ENCODE measurements at regions not wholly inside any gene's neighbourhood (a gene's known extent, or its start where the extent isn't known, plus 50 kb on each side); places are given as distances from the start of the nearest gene placed in this dataset.
"Not testable (repeated sequence)": the region's sequence is repeated elsewhere in the genome, so short reads cannot be mapped to it uniquely, and the experiment has no call there.

DNA sequence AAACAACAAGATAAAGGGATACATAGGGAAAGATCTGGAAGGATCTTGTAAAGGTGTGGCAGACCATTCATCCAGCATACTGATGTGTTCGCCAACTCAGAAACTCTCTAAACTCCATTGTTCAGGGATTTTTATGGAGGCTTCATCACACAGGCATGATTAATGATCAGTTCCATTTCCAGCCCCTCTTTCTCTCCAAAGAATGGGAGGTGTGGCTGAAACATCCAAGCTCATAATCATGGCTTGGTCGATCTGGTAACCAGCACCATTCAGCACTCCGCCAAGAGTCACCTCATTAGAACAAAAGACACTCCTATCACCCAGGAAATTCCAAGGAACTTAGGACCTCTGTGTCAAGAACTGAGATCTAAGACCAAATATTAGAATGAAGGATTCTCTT, 180.6 kb upstream of the RNPC3 start:
- no peak for DNase-seq

DNA sequence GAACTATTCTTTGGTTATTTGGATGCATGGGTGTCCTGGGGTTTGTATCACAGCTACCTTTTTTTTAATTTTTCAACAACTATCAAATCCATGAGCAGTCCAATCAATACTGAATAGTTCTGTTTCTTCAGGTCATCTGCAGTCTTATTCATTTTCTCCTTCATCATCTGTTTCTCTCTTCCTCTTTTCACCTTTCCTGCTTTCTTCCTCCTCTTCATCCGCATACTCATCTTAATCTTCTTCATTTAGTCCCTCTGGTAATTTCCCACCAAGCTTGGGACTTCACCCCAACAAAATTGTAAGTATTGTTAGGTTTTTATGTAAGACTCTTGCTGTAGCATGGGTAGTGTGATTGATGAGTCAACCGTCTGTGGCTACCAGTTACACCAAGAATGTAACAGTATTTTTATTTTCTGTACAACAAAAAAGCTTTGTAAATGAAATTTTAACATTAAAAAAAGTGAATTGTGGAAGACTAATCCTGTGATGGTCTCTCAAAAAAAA, 184.1 kb upstream of the RNPC3 start:
- DNase-seq: no peak

DNA sequence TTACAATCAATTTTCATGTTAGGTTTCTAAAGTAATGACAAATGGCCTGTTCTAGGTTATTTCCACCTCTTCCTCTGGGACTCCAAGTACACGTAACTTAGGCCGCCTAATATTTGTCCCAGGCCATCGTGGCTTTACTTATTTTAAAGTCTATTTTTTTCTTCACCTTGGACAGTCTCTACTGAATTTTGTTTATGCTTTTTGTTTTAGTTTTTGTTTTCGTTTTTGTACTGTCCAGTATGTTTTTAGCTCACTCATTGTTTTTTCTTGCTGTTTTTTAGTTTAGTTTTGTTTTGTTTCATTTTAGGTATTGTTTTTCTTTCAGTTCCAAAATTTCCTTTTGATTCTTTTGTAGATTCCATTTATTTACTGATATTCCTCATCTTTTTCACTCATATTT, 187.7 kb upstream of the RNPC3 start:
- no peak for DNase-seq

DNA sequence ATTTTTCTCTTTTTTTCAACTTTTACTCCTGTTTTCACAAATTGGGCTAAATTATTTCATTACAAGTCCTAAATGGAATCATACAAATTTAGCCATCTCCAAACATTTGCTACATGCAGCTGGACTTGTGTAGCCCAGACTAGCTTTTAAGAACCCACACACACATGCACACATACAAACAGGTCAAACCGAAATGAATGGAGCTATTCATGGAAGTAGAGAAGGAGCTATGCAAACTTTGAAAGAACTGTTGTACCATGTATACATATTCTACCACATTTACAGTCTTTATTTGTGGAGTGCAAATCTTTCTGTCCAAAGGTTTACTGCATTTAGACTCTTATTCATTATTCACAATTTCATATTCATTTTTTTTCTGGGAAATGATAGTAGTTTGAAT, 189.1 kb upstream of the RNPC3 start:
- no peak for DNase-seq

DNA sequence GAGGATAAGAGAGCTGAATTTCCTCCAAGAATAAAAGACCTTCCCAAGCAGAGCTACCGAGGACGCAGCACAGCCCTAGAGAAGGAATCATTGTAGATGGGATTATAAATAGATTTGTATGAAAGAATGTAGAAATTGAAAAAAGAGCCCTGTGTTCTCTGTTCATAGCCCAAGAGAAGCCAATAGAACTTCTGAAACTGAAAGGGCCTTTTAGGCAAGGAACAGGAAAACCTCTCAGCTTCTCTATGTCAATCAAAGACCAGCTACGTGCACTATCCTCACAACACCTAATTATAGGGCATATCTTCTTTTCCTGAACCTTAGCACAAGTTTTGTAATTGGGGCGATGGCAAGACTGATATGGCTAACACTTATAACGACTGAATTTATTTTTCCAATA, 192.4 kb upstream of the RNPC3 start:
- no peak for DNase-seq

DNA sequence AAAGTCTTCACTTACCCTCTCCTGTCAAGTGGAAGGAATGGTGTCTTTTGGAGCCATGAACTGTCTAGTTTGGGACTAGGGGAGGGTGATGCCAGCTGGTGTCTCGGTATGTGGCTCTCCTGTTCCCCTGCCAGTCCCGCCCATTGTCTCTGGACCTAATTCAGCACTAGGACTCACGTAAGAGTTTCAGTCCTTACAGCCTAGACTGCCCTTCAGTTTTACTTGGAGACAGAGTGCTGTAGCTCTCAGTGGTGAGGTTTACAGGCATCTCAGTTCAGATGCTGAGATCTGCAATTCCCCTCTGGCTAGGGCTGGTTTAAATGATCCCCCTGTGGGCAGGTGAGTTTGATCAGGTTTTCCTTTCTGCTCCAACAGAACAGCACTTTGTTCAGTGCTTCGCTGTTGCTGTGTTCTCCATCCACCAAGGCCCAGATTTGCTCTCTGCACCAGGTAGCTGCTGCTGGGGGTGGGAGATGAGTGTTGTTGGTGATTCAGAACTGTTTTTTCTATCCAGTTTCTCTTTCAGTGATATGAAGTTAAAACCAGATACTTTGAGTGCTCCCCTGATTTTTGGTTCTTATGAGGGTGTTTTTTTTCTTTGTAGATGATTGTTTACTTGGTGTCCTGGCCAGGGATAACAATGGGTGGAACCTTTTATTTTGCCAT, 198.3 kb upstream of the RNPC3 start:
- DNase-seq: no peak

DNA sequence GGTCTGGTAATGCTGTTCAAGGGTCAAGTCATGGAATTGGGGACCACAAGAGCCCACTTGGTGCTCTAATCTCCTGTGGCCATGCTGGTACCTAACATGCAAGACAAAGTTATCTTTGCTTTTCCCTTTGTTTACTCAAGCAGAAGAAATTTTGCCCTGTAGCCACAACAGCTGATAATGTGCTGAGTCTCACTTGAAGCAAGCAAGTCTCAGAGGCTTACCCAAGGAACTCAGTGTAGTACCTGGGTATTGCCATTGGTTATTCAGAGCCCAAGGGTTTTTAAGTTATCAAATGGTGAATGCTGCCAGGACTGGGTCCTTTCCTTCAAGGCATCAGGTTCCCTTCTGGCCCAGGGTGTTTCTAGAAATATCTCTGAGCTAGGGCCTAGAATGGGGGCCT, 198.9 kb upstream of the RNPC3 start:
- DNase-seq: no peak

DNA sequence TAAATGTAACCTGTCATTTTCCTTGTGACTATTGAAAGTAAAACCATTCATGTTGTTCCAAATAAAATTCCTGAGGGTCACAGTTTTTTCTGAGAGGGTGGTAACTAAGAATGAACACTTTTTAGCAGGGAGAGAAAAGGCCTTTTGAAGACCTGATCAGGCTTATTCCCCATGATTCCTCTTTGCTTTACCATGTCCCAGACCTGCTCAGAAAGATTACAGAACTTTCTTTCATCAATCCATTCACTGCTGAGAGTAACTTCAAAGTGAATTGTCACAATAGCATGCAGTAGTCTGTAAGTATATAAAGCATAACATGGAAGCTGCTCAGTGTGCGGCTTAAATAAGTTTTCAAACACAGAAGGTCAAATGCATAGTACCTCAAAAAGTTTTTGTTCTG, 201.5 kb upstream of the COL11A1 start:
- no peak for DNase-seq

DNA sequence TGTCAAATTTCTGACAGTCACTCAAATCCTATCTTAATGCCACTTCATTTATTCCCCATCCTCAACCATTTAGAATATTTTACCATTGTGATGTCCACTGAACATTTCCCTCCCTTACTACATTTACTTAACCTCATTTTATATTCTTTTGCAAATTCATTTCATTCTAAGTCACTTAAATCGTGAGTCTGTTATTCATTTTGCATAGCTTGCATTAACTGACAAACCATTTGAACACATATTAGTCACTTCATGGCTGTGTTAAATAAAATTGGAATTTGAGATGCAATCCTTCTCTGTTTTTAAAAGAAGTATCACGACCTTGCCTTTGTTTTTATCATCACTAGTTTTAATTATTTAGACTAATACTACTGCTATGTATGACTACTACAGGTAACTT, 199.4 kb upstream of the COL11A1 start:
- no peak for DNase-seq

DNA sequence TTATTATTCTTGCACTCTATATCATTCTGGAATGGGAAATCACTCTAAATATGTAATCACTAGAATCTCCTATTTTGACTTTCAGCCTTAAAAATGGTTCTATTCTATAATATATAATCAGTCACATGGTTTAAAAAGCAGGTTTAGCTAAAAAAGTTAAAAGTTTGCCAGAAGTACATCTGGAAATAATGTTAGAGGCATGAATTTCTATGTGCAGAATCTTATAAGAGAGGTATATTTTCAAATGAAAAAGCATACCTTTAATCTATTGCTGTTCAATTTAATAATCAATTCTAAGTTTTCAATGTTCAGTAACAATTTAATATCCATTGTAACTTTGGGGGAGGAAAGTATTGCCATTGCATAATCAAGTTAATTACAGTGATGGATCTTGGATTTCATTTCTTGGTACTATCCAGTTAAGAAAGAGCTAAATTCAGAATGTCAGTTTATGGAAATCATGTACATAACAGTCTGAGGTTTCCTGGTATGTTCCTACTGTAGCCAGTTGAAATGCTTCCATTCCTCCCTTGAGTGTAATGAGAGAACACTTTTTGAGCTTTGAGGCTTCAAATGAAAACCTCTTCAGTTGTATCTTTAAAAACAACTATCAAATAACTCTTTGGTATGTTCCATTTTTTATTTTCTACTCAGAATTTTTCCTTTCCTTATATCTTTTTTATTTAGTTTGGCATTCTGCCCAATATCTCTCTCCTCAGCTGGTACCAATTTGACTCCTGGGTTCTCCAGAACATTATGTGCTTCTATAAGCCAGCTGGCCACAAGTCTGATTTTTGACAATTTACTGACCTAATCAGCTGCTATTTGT, 175.7 kb upstream of the COL11A1 start:
- no peak for DNase-seq

DNA sequence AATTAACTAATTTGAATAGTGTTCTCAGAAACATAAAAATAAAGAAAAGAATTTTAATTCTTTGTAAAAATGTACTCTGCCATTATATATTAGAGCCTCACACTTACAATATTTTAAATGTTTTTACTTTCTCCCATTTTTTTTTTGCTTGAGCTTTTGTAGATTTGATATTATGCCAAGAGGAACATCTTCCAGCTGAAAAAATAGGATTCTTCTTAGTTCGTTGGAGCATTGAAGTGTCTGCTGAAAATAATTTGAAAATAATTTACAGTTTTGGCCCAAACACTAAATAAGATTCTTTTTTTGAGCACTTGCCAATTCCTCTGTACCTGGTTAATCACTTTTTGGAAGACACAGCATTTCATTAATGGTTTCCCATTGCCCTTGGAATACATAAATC, 175.0 kb upstream of the COL11A1 start:
- DNase-seq: no peak

DNA sequence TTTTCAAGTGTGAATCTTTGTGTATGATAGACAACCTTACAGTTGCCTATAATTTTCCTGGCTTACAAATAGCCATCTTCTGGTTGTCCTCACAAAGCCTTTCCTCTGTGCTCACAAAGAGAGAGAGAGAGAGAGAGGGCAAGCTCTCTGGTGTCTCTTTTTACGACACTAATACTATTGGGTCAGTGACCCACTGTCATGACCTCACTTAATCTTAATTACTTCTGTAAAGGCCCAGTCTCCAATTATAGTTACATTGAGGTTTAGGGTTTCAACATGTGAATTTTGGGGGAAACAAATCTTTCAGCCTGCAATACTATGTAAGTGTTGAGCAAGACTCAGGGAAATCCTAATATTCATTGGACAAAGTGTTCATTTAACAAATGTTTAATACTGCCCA, 167.4 kb upstream of the COL11A1 start:
- DNase-seq: no peak

DNA sequence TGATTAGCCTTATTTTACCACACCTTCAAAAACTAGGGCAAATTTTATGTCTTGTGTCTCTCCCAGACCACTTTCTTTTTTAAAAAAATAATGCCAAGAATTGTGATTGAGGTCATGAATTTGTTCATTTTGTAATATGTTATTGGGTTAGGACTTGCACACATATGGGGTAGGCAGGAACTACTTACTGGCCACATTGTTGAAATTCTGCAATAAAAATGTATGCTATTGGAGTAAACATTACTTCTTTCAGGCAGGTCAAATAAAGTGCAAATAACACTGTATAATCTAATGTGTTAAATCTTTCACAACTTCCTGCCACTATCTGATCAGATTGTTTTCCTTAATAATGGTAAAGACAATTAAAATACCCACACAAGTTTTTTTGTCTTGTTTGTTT, 166.6 kb upstream of the COL11A1 start:
- no peak for DNase-seq

DNA sequence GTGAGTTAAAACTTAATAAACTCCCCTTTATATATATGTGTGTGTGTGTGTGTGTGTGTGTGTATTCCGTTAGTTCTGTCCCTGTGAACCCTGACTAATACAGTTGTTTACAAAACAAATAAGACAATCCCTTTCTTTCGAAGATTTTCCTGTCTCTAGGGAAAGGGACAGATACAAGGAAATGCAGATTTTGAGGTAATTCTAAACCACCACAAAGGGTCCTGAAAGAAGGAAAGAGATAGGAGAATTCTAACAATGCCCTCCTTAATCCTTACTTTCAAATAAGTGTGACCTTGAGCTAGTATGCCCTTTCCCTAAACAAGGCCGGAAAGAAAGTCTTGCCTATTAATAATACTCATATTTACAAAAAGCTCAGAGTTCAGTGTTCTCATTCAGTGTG, 164.8 kb upstream of the COL11A1 start:
- DNase-seq: no peak

DNA sequence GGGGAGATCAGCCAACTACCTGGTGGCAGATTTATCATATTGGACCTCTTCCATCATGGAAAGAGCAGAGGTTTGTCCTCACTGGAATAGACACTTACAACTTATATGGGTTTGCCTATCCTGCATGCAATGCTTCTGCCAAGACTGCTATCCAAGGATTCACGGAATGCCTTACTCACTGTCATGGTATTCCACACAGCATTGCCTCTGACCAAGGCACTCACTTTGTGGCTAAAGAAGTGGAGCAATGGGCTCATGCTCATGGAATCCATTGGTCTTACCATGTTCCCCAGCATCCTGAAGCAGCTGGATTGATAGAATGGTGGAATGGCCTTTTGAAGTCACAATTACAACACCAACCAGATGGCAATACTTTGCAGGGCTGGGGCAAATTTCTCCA, 163.1 kb upstream of the COL11A1 start:
- not testable (repeated sequence) for DNase-seq

DNA sequence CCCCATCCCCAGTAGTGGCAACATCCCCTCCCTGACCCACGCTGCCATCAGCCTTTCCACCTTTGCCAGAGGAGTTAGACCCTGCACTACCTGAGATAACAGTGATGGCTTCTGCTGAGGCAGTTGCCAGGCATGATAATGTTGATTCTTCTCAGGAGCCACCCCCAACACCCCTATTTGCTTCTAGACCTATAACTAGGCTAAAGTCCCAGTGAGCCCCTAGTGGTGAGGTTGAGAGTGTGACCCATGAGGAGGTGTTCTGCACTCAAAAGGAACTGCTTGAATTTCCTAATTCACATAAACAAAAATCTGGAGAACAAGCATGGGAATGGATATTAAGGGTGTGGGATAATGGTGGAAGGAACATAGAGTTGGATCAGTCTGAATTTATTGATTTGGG, 159.6 kb upstream of the COL11A1 start:
- no peak for DNase-seq

DNA sequence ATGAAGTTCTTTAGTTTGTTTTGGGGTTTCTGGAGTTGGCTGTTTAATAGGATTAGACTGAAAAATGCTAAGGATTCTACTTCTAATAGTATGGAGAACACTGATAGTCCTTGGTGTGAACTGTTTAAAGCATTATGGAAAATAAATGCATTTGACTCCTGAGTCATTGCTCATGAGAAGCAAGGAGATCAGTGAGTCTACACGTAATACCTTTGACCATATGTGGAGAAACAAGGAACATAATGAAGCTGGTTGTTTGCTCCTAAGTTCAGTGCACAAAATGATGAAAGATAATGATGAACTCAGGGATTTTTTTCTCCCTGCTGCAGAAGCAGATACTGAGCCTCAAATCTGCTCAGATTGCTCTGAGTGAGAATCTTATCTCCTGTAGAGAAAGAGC, 158.9 kb upstream of the COL11A1 start:
- no peak for DNase-seq

DNA sequence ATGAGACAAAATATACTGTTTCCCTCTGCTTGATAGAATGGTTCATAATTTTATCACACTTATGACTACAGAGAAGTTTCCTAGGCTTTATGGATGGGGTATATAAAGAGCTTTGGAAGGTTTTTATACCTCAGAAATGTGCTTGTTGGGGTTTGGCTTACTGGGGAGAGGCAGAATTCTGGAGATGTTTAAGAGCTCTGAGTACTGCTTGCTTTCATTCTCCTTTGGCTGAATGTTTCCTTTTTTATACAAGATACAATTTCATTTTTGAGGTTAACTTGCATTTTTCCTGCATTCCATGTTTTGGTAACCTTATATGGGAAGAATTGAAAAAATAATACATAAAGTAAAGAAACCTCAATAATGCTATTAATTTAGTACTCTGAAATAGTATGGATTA, 157.7 kb upstream of the COL11A1 start:
- DNase-seq: no peak

DNA sequence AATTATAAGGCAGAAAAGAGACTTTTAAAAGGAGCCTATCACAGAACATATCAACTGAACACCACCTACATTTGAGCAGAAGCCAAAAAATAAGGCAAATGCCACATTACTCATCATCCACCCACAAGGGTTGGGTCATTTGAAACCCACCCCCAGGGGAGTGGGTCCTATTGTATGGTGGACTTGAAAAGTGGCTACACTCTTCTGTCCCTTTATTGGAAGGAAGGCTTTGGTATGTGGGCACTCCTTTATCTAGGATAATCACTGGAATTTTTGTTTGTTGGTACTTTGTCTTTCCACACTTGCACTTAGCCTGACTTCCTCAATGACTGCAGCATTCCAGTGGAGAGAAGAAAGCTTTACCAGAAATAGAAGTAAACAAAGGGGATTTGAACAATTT, 157.2 kb upstream of the COL11A1 start:
- no peak for DNase-seq

DNA sequence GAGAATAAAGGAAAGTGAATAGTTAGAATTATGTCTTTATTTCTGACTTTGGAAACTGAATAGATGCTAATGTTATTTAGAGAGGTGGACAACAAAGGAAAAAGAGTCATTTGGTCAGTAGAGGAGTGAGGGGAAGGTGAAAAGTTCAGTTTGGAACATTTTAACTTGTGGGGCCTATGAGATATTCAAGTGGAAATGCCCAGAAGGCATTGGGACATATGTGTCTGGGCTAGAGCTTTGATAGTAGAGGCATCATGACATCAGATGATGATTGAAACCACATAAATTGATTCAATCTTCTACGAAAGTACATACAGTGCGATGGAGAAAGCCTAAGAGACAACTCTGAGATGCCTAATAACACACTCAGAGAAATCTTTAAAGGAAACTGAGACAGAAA, 151.7 kb upstream of the COL11A1 start:
- no peak for DNase-seq

DNA sequence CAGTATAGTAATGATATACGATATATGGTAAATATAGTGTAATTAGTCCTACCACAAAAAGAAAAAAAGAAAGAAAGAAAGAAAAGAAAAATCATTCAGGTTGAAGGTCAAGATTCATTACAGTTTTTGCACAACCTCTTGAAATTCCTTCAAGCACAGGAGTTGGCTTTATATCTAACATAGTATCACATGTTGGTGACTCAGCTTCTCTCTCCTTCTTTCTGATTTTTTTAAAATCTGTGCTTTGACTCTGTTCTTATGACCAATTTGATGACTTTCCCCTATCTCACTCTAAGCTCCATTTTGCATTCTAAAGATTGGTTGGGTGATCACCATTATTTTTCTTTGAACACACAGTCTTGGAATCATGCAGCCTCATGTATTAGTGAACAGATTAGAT, 148.2 kb upstream of the COL11A1 start:
- no peak for DNase-seq

DNA sequence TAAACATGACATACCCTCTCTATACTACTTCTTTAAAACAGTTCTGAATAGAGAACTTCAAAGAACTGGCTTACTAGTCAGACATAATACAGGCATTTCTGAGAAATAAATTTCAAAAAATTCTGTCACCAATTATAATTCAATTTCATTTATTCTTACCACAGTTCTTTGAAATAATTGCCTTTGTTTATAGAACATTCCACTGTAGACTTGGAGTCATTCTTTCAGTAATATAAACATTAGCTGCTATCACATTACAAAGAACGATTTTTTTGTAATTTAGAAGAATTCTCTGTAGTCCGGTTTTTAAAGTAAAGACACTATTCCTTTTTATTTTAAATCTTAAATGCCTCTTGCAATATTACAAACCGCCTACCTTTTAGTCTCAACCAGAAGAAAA, 146.4 kb upstream of the COL11A1 start:
- DNase-seq: no peak

DNA sequence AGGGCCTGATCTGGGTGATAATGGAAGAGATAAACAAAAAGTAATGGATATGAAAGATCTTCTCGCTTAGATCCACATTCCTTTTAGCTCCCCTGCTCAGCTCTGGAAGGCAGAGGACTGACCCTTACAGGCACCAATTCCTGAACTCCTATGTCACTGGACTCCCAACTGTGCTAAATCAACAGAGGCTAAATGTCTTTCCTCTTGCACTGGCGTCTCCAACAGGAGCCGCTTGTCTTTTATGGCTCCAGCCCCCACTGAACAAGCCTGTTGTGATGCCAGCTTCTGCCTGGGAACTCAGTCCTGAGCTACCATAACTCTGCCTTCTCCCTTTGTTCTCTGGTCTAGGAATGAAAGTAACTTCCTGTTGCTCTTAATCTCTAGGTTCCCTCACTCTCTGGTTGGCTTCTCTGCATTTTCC, 142.1 kb upstream of the COL11A1 start:
- no peak for DNase-seq

DNA sequence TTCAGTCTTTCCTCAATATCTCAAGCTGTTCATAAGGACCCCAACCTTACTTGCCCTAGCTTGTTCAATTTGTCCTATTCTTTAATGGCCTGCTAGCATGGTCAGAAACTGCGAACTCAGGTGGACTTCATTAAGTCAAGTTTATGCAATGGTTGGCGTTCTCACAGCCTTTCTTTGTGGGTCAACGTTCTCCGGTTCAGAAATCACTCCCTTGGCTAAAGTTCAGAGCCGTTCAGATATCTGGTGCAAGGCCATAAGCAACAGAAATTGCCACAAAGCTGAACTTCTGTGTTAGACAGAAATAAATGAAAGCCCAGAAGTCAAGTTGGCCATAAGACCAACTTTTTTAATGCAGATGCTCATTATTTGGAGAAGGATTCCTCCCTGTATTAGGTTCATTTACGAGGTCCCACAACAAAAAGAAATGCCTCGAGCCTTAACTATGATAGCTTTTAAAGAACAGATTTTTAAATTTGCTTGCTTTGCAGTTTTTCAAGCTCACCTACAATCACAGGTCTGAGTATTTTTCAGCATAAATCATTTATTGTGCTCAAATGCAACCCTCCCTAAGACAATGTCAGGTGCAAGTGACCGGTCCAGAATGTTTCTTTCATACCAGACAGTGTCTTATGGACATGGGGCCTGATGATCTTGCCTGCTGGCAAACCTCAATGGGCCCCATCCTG, 140.2 kb upstream of the COL11A1 start:
- DNase-seq: no peak

Data from suppressor macrophage treated with lipopolysaccharide for 4 hours (primary cell).